Spleen (tissue), 7 donors: ENCODE measurements at regions not wholly inside any gene's neighbourhood (a gene's known extent, or its start where the extent isn't known, plus 50 kb on each side); places are given as distances from the start of the nearest gene placed in this dataset.
"Not testable (repeated sequence)": the region's sequence is repeated elsewhere in the genome, so short reads cannot be mapped to it uniquely, and the experiment has no call there.

ENCODE experiments used
- POLR2A ChIP-seq, 3 donors: fragments of 450-650 bp; IDR thresholded peaks; one replicate each; pipeline ENCODE4 v1.5.1; 2017; ENCODE audit warnings: antibody characterized with exemption in 3 of 3, mild to moderate bottlenecking in 1 of 3
- TF ChIP-seq, protein P1 (sequence below), 11 experiments: fragments of 200-600 bp in 7 of 11; fragments of 450-650 bp in 4 of 11; sonication (generic) in 4 of 11; IDR thresholded peaks in 8 of 11; conservative IDR thresholded peaks in 3 of 11; 1 replicate in 7 of 11; 2 replicates in 4 of 11; pipeline versions ENCODE4 v1.4.0 to v1.8.0; 2016 to 2021; ENCODE audit warnings: antibody characterized with exemption in 11 of 11, inconsistent platforms in 4 of 11, mild to moderate bottlenecking in 1 of 11
- donor health status: DM: no; HTN: no; CAD: no; lungs with moderate emphysema.
- donor health status: DM: no; HTN: no; CAD: no.
- donor health status: DM: no; HTN: no; CAD: no.

- TF ChIP-seq, protein P1, sequence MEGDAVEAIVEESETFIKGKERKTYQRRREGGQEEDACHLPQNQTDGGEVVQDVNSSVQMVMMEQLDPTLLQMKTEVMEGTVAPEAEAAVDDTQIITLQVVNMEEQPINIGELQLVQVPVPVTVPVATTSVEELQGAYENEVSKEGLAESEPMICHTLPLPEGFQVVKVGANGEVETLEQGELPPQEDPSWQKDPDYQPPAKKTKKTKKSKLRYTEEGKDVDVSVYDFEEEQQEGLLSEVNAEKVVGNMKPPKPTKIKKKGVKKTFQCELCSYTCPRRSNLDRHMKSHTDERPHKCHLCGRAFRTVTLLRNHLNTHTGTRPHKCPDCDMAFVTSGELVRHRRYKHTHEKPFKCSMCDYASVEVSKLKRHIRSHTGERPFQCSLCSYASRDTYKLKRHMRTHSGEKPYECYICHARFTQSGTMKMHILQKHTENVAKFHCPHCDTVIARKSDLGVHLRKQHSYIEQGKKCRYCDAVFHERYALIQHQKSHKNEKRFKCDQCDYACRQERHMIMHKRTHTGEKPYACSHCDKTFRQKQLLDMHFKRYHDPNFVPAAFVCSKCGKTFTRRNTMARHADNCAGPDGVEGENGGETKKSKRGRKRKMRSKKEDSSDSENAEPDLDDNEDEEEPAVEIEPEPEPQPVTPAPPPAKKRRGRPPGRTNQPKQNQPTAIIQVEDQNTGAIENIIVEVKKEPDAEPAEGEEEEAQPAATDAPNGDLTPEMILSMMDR (IDR thresholded peaks at IDR 0.05 in 8 of 11, conservative IDR thresholded peaks at IDR 0.05 in 3 of 11), result not testable (repeated sequence)
- TF ChIP-seq POLR2A (IDR thresholded peaks at IDR 0.05), result not testable (repeated sequence)
Observed at GRCh38 chr18:14265637-14266410, 133.6 kb upstream of the ZNF519 start.
